22Rv1 (cell line): ENCODE measurements at regions not wholly inside any gene's neighbourhood (a gene's known extent, or its start where the extent isn't known, plus 50 kb on each side); places are given as distances from the start of the nearest gene placed in this dataset.

Experiments
- ZFX ChIP-seq: fragments of 450-650 bp; IDR thresholded peaks from 2 replicates; pipeline ENCODE4 v1.6.1; 2017; ENCODE audit warnings: antibody characterized with exemption, borderline replicate concordance
- TF ChIP-seq, protein P1 (sequence below): fragments of 450-650 bp; IDR thresholded peaks from 2 replicates; pipeline ENCODE4 v1.5.1; 2017; ENCODE audit warnings: mild to moderate bottlenecking

DNA sequence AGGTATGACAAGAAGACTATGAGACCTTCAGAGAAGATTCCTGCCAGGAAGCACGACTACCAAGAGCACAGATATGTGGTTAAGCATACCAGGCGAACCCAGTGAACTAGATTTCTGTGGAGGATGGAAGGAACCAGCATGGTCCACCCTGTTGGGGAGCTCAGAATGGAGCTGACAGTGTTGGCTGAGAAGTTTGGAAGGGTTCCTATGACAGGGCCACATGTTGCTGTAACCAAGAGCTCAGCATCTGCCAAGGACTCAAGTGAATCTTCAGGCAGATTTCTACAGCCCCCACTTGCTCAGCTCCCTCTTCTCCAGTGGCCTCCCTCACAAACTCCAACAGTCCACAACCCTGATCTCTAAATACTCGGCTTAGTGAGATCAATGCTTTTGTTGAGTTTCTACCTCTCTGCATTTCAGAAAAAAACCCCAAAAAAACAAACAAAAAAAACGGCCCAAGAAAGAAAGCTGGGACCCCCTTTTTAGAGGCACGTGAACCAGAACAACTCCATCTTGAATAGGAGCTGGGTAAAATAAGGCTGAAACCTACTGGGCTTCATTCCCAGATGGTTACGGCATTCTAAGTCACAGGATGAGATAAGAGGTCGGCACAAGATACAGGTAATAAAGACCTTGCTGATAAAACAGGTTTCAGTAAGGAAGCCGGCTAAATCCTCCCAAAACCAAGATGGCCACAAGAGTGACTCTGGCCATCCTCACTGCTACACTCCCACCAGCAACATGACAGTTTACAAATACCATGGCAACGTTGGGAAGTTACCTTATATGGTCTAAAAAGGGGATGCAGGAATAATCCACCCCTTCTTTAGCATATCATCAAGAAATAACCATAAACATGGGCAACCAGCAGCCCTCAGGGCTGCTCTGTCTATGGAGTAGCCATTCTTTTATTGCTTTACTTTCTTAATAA, 691.1 kb downstream of the UQCRFS1 start:
- TF ChIP-seq, protein P1, sequence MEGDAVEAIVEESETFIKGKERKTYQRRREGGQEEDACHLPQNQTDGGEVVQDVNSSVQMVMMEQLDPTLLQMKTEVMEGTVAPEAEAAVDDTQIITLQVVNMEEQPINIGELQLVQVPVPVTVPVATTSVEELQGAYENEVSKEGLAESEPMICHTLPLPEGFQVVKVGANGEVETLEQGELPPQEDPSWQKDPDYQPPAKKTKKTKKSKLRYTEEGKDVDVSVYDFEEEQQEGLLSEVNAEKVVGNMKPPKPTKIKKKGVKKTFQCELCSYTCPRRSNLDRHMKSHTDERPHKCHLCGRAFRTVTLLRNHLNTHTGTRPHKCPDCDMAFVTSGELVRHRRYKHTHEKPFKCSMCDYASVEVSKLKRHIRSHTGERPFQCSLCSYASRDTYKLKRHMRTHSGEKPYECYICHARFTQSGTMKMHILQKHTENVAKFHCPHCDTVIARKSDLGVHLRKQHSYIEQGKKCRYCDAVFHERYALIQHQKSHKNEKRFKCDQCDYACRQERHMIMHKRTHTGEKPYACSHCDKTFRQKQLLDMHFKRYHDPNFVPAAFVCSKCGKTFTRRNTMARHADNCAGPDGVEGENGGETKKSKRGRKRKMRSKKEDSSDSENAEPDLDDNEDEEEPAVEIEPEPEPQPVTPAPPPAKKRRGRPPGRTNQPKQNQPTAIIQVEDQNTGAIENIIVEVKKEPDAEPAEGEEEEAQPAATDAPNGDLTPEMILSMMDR = no peak
- no peak for TF ChIP-seq ZFX
